Right lung (tissue), 2 donors: ENCODE measurements at regions not wholly inside any gene's neighbourhood (a gene's known extent, or its start where the extent isn't known, plus 50 kb on each side); places are given as distances from the start of the nearest gene placed in this dataset.
"Not testable (repeated sequence)": the region's sequence is repeated elsewhere in the genome, so short reads cannot be mapped to it uniquely, and the experiment has no call there.

ENCODE experiments used
- DNase-seq, 2 donors: peaks; one replicate each; pipeline ENCODE4 v3.0.0-alpha.2; 2013

GRCh38 chrX:45485719-45486118 is 285.0 kb upstream of the DIPK2B start:
- DNase-seq = no peak

DNA sequence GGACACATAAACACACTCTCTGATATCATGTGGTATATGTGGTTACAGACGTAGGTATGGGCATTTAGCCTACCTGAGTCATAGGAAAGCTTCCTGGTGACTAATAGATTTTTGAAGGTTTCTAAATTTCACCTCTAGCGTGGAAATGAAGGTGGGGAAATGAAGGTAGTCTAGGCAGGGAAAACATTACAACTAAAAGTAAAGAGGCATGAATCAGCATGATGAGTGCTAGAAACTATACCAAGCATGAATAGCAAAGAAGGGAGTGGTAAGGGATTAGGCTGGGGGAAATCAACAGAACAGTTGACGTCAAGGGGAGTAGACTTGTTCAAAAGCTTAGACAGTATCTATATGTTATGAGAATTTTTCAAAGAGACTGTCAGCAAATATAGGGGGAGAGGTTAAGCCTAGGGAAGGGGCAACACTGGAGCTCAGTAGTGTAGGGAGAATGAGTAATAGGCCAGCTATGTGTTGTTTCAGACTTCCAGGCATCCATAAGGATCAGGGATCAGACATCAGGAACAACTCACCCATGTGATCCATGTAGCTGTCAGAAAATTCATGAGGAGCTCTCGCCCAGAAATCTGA is 279.3 kb upstream of the DIPK2B start:
- no peak for DNase-seq

DNA sequence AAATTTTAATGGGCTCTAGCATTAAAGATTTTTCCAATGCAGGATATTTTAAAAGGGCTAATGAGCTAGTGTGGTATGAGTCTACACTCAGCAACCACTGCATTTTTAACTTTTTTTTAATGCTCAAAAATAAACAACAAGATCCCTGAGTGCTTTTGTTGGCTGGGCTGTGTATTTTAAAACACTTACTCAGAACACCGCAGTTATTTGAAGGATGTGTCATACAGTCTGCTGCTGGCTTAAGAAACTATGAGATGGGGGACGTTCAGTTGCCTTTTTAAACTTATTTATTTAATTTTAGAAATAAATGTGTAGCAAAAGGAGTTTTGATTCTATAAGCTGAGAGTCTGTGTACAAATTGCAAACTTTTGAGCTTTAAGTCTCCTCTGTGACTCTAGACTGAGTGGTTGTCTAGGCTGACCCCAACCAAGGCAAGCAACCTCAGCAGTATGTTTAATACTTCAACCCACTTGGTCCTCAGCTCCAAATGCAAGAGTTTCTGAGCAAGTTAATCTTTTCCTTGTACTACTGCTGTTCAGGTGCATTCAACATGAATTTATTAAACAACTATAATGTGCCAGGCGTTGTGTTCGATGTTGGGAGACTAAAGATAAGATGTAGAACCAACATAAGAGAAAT is 278.6 kb upstream of the DIPK2B start:
- DNase-seq = no peak

GRCh38 chrX:45472968-45473367 is 272.3 kb upstream of the DIPK2B start:
- no peak for DNase-seq

GRCh38 chrX:45467537-45467936 is 266.9 kb upstream of the DIPK2B start:
- not testable (repeated sequence) for DNase-seq

DNA sequence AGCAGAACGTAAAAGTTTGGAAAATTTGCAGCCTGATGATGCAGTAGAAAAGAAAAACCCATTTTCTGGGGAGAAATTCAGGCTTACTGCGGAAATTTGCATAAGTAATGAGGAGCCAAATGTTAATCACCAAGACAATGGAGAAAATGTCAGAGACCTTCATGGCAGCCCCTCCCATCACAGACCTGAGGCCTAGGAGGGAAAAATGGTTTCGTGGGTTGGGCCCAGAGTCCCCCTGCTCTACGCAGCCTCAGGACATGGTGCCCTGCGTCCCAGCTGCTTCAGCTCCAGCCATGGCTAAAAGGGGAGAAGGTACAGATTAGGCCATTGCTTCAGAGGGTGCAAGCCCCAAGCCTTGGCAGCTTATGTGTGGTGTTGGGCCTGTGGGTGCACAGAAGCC is 255.1 kb upstream of the DIPK2B start:
- DNase-seq = not testable (repeated sequence)

DNA sequence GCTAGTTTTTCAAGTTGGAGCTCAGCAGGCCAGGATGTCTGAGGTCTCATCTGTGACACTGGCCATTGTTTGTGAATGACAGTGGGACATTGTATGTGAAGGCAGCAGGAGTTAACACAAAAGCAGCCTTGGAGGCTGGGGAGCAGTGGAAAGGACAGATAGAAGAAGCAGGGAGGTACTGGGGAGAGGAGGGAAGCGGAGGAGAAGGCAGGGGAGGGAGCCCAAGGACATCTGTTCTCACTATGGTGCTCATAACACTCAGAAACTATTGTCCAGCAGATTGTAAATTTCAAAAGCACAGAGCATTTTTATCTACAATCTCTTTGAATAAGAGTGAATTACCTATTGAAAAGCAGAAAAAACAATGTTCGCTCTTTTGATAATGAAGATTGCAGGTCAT is 253.6 kb upstream of the DIPK2B start:
- no peak for DNase-seq

GRCh38 chrX:45449982-45450381 is 249.3 kb upstream of the DIPK2B start:
- no peak for DNase-seq

- DNase-seq = no peak
Observed at GRCh38 chrX:45447995-45448394, 247.3 kb upstream of the DIPK2B start.

GRCh38 chrX:45447331-45447730 is 246.7 kb upstream of the DIPK2B start:
- no peak for DNase-seq

- DNase-seq = no peak
Observed at GRCh38 chrX:45445745-45446412, 245.2 kb upstream of the DIPK2B start.

- no peak for DNase-seq
Observed at GRCh38 chrX:45437186-45437585, 236.5 kb upstream of the DIPK2B start.

DNA sequence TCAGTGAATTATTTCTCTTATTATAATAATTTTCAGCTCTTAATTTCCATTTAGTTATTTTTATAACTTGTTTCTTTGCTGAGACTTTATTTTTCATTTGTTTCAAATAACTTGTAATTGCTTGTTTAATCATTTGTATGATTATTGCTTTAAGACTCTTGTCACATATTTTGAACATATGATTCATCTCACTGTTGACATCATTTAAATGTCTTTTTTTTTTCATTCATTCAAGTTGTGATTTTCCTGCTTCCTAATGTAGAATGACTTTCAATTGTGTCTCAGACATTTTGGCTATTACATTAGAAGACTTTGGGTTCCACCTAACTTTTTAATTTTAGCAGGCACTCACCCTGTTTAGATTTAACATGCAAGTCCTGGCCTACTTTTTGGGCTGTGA is 234.8 kb upstream of the DIPK2B start:
- DNase-seq = no peak

GRCh38 chrX:45434231-45434630 is 233.6 kb upstream of the DIPK2B start:
- DNase-seq = no peak

DNA sequence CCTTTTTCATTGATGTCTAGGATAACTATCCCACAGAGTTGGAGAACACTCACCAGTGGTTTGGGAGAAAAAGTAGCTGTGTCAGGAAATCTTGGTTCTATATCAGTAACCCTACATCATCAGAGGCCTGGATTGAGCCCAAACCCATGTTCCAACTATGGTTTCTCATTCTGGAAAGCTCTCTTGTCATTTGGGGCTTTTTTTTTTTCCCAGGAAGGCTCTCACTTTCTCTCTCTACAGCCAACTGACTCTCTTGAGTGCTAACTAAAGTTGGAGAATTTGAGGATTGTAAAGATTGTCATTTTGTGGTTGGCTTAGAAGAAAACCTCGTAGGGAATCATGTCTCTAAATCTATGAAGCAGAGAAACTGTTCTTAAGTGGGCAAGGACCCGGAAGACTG is 228.2 kb upstream of the DIPK2B start:
- DNase-seq = no peak

DNA sequence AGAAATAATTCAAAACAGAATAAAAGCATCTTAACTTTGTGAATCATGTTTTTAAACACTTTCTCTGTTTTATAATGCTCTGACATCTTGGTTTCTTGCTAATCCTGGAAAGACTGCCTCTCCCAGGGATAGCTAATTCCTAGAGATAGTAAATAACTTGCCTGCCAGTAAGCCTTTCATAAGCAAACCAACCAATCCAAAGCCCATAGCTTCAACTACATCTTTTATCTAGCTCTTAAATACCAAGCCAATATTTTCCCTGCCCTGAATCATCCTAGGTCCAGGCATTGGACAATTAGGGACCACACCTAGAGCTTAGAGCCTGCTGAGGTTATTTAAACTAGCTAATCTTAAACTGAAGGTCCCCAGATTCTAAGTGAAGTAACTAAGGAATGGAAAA is 223.7 kb upstream of the DIPK2B start:
- no peak for DNase-seq

DNA sequence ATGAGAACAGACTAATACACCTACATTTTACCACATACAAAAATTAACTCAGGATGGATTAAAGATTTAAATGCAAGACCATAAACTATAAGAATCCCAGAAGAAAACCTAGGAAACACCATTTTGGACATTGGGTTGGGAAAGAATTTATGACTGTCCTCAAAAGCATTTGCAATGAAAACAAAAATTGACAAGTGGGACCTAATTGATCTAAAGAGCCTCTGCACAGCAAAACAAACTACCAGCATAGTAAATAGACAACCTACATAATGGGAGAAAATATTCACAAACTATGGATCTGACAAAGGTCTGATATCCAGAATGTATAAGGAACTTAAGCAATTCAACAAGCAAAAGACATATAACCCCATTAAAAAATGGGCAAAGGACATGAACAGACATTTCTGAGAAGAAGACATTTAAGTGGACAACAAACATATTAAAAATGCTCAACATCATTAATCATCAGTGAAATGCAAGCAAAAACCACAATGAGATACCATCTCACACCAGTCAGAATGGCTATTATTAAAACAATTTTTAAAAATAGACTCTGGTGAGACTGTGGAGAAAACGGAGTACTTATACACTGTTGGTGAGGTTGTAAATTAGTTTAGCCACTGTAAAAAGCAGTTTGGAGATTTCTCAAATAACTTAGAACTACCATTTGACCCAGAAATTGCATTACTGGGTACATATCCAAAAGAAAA is 221.7 kb upstream of the DIPK2B start:
- DNase-seq = no peak

DNA sequence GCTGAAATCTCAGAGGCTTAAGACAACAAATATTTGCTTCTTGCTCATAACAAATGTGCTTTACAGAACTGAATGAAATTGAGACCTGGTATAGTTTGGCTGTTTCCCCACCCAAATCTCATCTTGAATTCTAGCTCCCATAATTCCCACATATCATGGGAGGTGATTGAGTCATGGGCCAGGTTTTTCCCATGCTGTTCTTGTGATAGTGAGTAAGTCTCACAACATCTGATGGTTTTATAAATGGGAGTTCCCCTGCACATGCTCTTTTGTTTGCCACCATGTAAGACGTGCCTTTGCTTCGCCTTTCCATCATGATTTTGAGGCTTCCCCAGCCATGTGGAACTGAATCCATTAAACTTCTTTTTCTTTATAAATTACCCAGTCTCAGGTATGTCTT is 221.1 kb upstream of the DIPK2B start:
- no peak for DNase-seq

GRCh38 chrX:45404206-45404605 is 203.5 kb upstream of the DIPK2B start:
- no peak for DNase-seq

GRCh38 chrX:45401923-45402322 is 201.2 kb upstream of the DIPK2B start:
- no peak for DNase-seq

DNA sequence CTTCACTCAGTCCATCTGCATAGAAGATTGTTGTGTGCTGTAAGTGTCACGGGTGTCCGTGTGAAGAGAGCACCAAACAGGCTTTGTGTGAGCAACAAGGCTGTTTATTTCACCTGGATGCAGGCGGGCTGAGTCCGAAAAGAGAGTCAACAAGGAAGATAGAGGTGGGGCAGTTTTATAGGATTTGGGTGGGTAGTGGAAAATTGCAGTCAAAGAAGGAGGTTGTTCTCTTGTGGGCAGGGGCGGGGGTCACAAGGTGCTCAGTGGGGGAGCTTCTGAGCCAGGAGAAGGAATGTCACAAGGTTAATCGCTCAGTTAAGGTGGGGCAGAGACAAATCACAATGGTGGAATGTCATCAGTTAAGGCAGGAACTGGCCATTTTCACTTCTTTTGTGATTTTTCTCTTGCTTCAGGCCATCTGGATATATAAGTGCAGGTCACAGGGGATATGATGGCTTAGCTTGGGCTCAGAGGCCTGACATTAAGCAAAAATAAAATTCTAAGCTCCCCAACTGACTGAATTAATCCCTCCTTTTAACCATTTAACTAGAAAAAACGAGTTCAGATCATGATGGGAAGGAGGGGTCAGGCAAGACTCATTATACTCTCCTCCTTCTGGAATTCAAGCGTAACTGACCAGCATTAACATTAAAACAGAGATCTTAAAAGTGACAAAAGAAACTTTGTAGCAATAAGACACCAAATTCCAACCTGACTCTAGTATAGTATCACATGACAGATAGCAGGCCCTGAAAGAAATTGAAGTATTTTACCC is 200.5 kb upstream of the DIPK2B start:
- not testable (repeated sequence) for DNase-seq
